MG63 (cell line): ENCODE measurements at regions not wholly inside any gene's neighbourhood (a gene's known extent, or its start where the extent isn't known, plus 50 kb on each side); places are given as distances from the start of the nearest gene placed in this dataset.

ENCODE experiments used
- DNase-seq: peaks from one replicate; pipeline ENCODE4 v3.0.0-alpha.2; 2020
- H3K27me3 ChIP-seq: fragments of 250-450 bp; sonication (Bioruptor Pico); 2 replicates; pipeline ENCODE4 v1.5.1; 2020; ENCODE audit warnings: mild to moderate bottlenecking, moderate library complexity
- H3K36me3 ChIP-seq: fragments of 250-450 bp; sonication (Bioruptor Pico); 2 replicates; pipeline ENCODE4 v1.5.1; 2020; ENCODE audit warnings: mild to moderate bottlenecking, moderate library complexity
- H3K4me3 ChIP-seq: fragments of 250-450 bp; sonication (Bioruptor Pico); 2 replicates; pipeline ENCODE4 v1.5.1; 2020; ENCODE audit warnings: mild to moderate bottlenecking, moderate library complexity
- H3K9me3 ChIP-seq: fragments of 250-450 bp; sonication (Bioruptor Pico); 2 replicates; pipeline ENCODE4 v1.5.1; 2020; ENCODE audit warnings: mild to moderate bottlenecking, moderate library complexity

DNA sequence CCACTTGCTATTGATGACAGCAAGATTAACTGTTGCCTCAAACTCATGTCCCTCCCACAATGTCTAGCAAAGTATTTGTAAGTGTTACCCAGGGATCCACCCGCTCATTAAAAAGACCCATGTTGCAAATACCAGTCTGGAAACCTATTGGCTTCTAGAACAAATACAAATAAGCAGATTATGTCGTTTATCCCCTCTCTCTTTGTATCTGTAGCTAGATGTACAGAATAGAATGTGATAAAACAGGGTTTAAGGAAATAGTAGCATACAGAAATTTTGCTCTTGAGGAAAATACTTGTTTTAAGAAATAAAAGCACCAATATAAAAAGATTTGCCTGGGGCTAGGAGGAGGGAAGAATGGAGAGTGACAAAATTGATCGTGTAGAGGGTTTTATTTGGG lies 142.7 kb upstream of the ZIC3 start:
- H3K27me3 ChIP-seq: no peaks in the 10 kb centered on the region; the same call in 1 of the 2 replicates
- DNase-seq: no peak
- H3K4me3 ChIP-seq: no peak overlapping the region
- no peaks in the 10 kb centered on the region for H3K9me3 ChIP-seq
- H3K36me3 ChIP-seq: no peaks in the 10 kb centered on the region

DNA sequence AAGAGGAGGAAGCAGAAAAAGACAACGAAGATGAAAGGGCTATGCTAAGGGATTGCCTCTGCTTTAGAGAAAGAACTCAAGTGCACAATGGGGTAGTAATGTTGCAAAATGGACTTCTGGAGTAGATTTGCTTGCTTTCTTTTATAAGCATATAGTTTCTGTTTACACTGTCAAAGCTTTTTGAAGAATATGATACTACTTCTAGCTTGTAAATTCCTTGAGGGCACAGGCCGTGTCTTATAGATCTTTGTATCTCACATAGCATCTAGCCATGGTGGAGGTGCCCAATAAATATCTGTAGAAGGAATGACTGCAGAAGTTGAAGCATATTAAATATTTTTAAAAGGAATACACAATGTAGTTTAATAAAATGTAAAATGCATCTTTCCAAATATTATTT lies 147.8 kb upstream of the ZIC3 start:
- H3K9me3 ChIP-seq: no peaks in the 10 kb centered on the region

DNA sequence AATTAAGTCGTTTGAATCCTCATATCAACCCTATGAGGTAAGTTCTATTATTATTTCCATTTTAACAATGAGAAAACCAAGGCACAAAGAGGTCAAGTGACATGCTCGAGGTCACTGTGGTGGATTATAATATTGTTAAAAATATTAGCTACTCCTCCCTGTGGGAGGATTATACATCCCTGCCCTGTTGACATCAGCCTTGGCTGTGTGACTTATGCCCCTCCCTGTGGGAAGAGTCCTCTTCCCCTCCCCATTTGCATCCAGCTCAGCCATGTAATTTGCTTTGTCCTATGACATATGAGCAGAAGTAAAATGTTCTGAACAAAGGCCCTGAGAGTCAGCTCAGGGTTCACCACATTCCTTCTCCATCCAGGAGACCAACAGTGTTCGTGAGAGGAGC lies 152.7 kb upstream of the ZIC3 start:
- no peak for DNase-seq
- H3K9me3 ChIP-seq: no peaks in the 10 kb centered on the region
- H3K4me3 ChIP-seq: no peak overlapping the region
- H3K36me3 ChIP-seq: no peaks in the 10 kb centered on the region
- H3K27me3 ChIP-seq: no peaks in the 10 kb centered on the region

More for the DNA sequence above, 147.8 kb upstream of the ZIC3 start:
- H3K36me3 ChIP-seq: no peaks in the 10 kb centered on the region
- H3K27me3 ChIP-seq: no peaks in the 10 kb centered on the region
- no peak overlapping the region for H3K4me3 ChIP-seq
- no peak for DNase-seq

GRCh38 chrX:137405449-137406140 lies 160.3 kb upstream of the ZIC3 start:
- H3K36me3 ChIP-seq: no peaks in the 10 kb centered on the region
- no peaks in the 10 kb centered on the region for H3K9me3 ChIP-seq

DNA sequence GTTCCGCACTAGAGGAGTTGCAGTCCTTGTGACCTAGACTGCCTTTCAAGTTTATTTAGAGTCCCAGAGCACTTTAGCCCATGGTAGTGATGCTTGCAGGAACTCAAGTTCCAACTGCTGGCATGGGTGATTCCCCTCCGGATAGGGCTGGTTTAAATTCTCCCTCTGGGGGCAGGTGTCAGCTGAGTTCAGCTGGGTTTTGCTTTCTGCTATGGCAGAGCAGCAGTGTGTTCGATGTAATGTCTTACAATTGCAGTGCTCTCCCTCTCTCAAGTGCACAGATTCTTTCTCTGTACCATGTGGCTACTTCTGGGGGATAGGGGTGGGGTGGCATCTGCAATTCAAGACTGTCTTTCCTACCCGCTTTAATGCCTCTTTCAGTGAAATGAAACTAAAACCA lies 164.8 kb upstream of the ZIC3 start:
- DNase-seq: no peak
- no peaks in the 10 kb centered on the region for H3K36me3 ChIP-seq
- no peak overlapping the region for H3K4me3 ChIP-seq
- H3K9me3 ChIP-seq: no peaks in the 10 kb centered on the region
- no peaks in the 10 kb centered on the region for H3K27me3 ChIP-seq

More at GRCh38 chrX:137405449-137406140, 160.3 kb upstream of the ZIC3 start:
- Histone ChIP-seq H3K27me3 (no peaks in the 10 kb centered on the region), H3K4me3 (no peak overlapping the region)
- DNase-seq: no peak

DNA sequence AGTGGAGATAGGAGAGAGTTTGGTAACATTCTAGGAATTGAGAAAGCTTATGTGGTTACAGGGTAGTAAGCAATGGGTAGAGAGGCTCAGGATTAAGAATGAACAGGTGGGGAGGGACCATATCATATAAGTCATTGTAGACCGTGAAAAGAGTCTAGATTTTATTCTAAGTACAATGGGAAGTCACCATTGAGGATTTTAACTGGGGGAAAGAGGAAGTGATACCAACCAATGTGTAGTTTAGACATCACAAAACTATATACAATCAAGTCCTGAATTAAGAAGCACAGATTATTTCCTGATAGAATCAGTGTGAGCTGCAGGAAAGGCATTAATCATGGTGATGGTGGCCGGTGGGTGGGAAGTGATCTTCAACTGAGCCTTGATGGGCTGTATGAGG lies 178.3 kb upstream of the ZIC3 start:
- Histone ChIP-seq H3K4me3 (no peak overlapping the region), H3K9me3 (no peaks in the 10 kb centered on the region), H3K36me3 (no peaks in the 10 kb centered on the region), H3K27me3 (no peaks in the 10 kb centered on the region)
- DNase-seq: no peak

DNA sequence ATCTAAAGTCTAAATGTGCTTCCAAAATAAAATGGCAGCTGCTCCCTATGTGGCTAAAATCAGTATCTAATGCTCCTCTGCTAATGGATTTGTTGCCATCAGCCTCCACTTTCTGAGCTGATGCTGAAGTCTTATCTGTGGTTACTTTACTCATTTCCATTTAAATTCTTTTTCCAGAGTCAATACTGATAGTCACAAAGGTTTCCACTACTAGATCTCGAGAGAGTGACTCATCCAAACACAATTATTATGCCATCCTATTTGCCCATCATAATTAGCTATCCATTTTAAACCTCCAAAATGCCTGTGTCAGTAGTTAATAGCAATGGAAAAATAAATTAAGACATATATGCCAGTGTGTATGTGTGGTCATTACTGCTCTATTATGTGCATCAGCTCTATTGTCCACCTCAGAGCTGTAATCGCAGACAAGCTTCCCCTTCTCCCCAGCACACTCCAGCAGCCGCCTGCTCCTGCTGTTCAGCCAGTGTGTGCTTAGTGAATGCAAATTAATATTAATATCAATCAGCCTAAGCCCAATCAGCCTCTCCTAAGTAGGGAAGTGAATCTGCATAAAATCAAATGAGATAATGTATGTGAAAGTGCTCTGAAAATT lies 199.8 kb upstream of the ZIC3 start:
- Histone ChIP-seq H3K27me3 (no peaks in the 10 kb centered on the region), H3K9me3 (no peaks in the 10 kb centered on the region), H3K4me3 (no peak overlapping the region), H3K36me3 (no peaks in the 10 kb centered on the region)
- no peak for DNase-seq

- Histone ChIP-seq H3K4me3 (no peak overlapping the region), H3K9me3 (no peaks in the 10 kb centered on the region), H3K36me3 (no peaks in the 10 kb centered on the region), H3K27me3 (no peaks in the 10 kb centered on the region)
- no peak for DNase-seq
These were observed 202.4 kb upstream of the ZIC3 start for GRCh38 chrX:137363559-137363958.

DNA sequence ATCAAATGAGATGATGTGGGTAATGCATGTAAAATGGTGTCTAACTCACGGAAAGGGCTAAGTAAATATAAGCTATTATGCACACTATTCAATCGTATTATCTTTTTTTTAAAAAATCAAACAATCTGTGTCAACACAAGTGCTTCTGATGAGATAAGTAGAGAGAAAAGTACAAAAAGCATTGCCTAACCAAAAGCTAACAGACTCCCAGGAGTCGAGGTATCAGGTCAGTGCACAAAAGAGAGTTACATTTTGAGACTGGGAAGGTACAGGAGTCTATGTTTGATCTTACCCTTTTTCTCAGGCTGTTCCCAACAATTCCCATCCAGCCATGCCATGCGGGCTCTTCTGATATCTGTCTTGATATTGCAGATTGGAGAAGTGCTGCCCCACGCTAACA lies 203.3 kb upstream of the ZIC3 start:
- no peaks in the 10 kb centered on the region for H3K36me3 ChIP-seq
- H3K27me3 ChIP-seq: no peaks in the 10 kb centered on the region
- DNase-seq: no peak
- no peak overlapping the region for H3K4me3 ChIP-seq
- H3K9me3 ChIP-seq: no peaks in the 10 kb centered on the region

GRCh38 chrX:137354851-137355250 lies 211.1 kb upstream of the ZIC3 start:
- DNase-seq: no peak
- no peaks in the 10 kb centered on the region for H3K9me3 ChIP-seq
- H3K4me3 ChIP-seq: no peak overlapping the region
- no peaks in the 10 kb centered on the region for H3K27me3 ChIP-seq
- no peaks in the 10 kb centered on the region for H3K36me3 ChIP-seq

- no peak for DNase-seq
- no peaks in the 10 kb centered on the region for H3K36me3 ChIP-seq
- H3K4me3 ChIP-seq: no peak overlapping the region
- no peaks in the 10 kb centered on the region for H3K27me3 ChIP-seq
- H3K9me3 ChIP-seq: no peaks in the 10 kb centered on the region
These were observed 212.5 kb upstream of the ZIC3 start for GRCh38 chrX:137353404-137353803.

GRCh38 chrX:137352101-137352660 lies 213.7 kb upstream of the ZIC3 start:
- no peaks in the 10 kb centered on the region for H3K27me3 ChIP-seq
- H3K4me3 ChIP-seq: no peak overlapping the region
- DNase-seq: no peak
- H3K9me3 ChIP-seq: no peaks in the 10 kb centered on the region
- H3K36me3 ChIP-seq: no peaks in the 10 kb centered on the region

DNA sequence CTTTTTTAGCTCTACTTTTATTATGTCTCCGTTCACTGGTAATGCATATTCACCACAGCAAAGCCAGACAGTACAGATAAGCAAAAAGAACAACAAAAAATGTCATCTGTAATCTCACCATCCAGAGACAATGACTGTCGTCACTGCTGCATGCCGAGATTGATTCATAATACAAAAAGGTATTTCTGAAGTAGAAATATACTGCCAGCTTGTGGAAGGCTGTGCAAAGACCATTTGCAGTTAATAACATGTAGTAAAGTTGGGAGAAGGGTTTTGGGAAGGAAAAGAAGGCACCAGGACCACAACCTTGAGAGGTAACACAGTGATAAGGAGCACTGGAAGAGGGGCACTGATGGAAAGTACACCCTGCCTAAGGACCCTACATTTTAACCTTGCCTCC lies 223.0 kb upstream of the ZIC3 start:
- H3K27me3 ChIP-seq: no peaks in the 10 kb centered on the region
- no peaks in the 10 kb centered on the region for H3K36me3 ChIP-seq
- DNase-seq: no peak
- no peaks in the 10 kb centered on the region for H3K9me3 ChIP-seq
- H3K4me3 ChIP-seq: no peak overlapping the region

DNA sequence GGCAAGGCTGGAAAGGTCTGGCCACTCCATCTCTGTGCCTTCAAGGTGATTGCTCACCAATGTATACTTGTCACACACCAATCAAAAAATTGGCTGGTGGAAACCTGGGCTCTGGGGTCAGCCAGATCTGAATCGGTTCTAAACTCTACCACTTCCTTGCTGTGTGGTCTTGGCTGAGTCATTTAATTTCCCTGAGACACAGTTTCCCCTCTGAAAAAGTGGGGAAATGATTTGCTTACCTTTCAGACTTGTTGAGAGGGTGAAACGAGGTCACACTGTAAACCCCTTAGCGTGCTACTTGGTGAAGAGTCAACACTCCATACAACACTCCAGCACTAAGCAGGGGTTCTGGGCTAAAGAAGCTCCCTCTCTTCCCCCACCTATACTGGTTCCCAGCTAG lies 252.3 kb upstream of the ZIC3 start:
- no peak overlapping the region for H3K4me3 ChIP-seq
- H3K27me3 ChIP-seq: no peaks in the 10 kb centered on the region
- no peaks in the 10 kb centered on the region for H3K9me3 ChIP-seq
- H3K36me3 ChIP-seq: no peaks in the 10 kb centered on the region
- no peak for DNase-seq

DNA sequence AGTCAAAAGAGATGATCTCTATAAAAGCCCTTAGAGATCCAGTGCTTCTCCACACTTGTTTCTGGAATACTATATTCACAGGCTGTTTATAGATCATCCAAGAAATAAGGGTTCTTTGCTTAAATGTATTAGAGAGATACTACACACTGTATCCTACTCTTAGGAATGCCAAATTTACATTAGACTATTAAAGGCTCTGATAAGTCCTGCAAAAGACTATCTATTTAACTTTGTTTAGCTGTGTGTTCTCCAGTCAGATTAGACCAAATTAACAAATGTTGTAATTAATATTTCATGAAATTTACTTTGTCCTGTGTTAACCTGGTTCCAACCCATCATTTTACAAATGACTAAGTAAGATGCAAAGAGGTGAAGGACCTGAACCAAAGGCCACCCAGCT lies 260.5 kb upstream of the ZIC3 start:
- DNase-seq: no peak
- H3K9me3 ChIP-seq: no peaks in the 10 kb centered on the region
- H3K4me3 ChIP-seq: no peak overlapping the region

GRCh38 chrX:137297167-137297566 lies 263.4 kb upstream of the GPR101 start:
- H3K27me3 ChIP-seq: no peaks in the 10 kb centered on the region
- no peak overlapping the region for H3K4me3 ChIP-seq
- H3K36me3 ChIP-seq: no peaks in the 10 kb centered on the region
- no peaks in the 10 kb centered on the region for H3K9me3 ChIP-seq
- DNase-seq: no peak

More for the DNA sequence above, 260.5 kb upstream of the ZIC3 start:
- Histone ChIP-seq H3K36me3 (no peaks in the 10 kb centered on the region), H3K27me3 (no peaks in the 10 kb centered on the region)

DNA sequence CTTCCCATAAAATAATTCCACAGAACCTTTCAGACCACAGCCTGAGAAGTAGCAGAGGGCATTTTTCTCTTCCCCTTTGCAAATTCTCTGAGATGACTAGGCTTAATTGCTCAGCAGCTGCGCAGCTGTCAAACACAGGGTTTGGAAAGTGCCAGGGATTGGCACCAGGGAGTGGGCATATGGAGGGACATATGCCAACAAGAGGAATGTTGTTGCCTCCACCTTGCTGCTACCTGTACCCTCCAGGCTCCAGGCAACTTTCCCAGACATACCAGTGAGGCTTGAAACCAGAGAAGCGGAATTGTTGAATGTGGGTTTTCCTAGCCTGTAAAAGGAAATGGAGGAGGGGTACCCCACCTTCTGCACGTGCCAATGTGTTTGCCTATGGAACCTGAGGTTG lies 256.2 kb upstream of the GPR101 start:
- H3K27me3 ChIP-seq: no peaks in the 10 kb centered on the region
- H3K4me3 ChIP-seq: no peak overlapping the region
- DNase-seq: no peak
- no peaks in the 10 kb centered on the region for H3K9me3 ChIP-seq
- H3K36me3 ChIP-seq: no peaks in the 10 kb centered on the region

GRCh38 chrX:137287191-137287590 lies 253.4 kb upstream of the GPR101 start:
- H3K9me3 ChIP-seq: no peaks in the 10 kb centered on the region
- H3K36me3 ChIP-seq: no peaks in the 10 kb centered on the region
- H3K27me3 ChIP-seq: no peaks in the 10 kb centered on the region
- no peak overlapping the region for H3K4me3 ChIP-seq
- no peak for DNase-seq
